Uterus (tissue), 3 donors: ENCODE measurements at regions not wholly inside any gene's neighbourhood (a gene's known extent, or its start where the extent isn't known, plus 50 kb on each side); places are given as distances from the start of the nearest gene placed in this dataset.
"Not testable (repeated sequence)": the region's sequence is repeated elsewhere in the genome, so short reads cannot be mapped to it uniquely, and the experiment has no call there.

ENCODE experiments used
- DNase-seq, 2 donors: peaks; one replicate each; pipeline ENCODE4 v3.0.0-alpha.2; 2019 to 2020
- H3K27ac ChIP-seq, 2 donors: fragments of 200-600 bp; sonication (generic); 1 replicate in 1 of 2; 2 replicates in 1 of 2; pipeline ENCODE4 v1.5.1; 2016 to 2018
- H3K27me3 ChIP-seq, 2 donors: fragments of 200-600 bp; sonication (generic); one replicate each; pipeline ENCODE4 v1.5.1; 2018 to 2019; ENCODE audit warnings: control low read depth in 1 of 2
- H3K36me3 ChIP-seq, 2 donors: fragments of 200-600 bp; sonication (generic); one replicate each; pipeline ENCODE4 v1.5.1; 2019; ENCODE audit warnings: control low read depth in 1 of 2
- H3K4me1 ChIP-seq, 2 donors: fragments of 200-600 bp; sonication (generic); one replicate each; pipeline ENCODE4 v1.5.1; 2018 to 2019; ENCODE audit warnings: control low read depth in 1 of 2
- H3K4me3 ChIP-seq, 2 donors: fragments of 200-600 bp; sonication (generic); 1 replicate in 1 of 2; 2 replicates in 1 of 2; pipeline ENCODE4 v1.5.1; 2018 to 2019; ENCODE audit warnings: mild to moderate bottlenecking in 1 of 2
- H3K9me3 ChIP-seq, 2 donors: fragments of 200-600 bp; sonication (generic); one replicate each; pipeline ENCODE4 v1.5.1; 2019; ENCODE audit warnings: control low read depth in 1 of 2
- POLR2A ChIP-seq, 2 donors: fragments of 450-650 bp; IDR thresholded peaks; one replicate each; pipeline ENCODE4 v1.6.1; 2016; ENCODE audit warnings: antibody characterized with exemption in 2 of 2, mild to moderate bottlenecking in 1 of 2, moderate library complexity in 1 of 2
- intact Hi-C: fragments of 100-400 bp; cut with DNase I; formaldehyde crosslinking; loops from one replicate; pipeline ENCODE4 v1.15.1; 2023; ENCODE audit warnings: low total_unique reads
- TF ChIP-seq, protein P1 (sequence below), 4 experiments: fragments of 200-600 bp in 2 of 4; fragments of 450-650 bp in 2 of 4; sonication (generic) in 2 of 4; IDR thresholded peaks; one replicate each; pipeline ENCODE4 v1.5.1; 2016 to 2019; ENCODE audit warnings: antibody characterized with exemption in 4 of 4, mild to moderate bottlenecking in 2 of 4, moderate library complexity in 1 of 4
- donor health status: DM: yes; HTN: yes; CAD: no.

DNA sequence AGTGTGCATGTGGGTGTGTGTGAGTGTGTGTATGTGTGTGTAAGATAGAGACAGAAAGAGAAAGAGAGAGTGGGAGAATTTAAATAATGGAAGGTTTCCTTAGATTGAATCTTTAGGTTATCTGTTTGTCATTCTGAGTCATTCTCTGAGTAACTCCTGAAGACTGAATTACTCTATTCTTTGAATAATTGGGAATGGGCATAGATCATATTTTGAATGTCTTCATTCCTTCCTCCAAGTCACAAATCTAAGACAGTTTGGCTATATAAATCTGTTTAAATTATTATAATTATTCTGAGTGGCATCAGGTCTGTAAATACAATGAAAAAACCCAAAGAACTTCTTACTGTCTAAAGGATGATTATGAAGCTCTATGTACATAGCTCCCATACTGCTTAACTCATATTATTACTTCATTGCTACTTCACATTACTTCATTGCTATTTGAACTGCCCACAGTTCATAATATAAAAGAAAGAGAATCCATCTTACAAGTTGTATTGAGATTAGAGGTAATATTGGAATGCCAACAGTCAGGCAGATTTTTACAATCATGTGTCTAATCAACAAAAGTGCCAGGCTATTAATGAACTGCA, 346.6 kb upstream of the CCDC179 start:
- Histone ChIP-seq H3K36me3 (no peaks in the 10 kb centered on the region), H3K9me3 (no peaks in the 10 kb centered on the region), H3K27ac (no peak overlapping the region), H3K27me3 (no peaks in the 10 kb centered on the region), H3K4me1 (no peaks in the 10 kb centered on the region), H3K4me3 (no peak overlapping the region)
- intact Hi-C loops: no loop called here
- no peak for DNase-seq
- TF ChIP-seq POLR2A (IDR thresholded peaks at IDR 0.05): no peak
- TF ChIP-seq, protein P1, sequence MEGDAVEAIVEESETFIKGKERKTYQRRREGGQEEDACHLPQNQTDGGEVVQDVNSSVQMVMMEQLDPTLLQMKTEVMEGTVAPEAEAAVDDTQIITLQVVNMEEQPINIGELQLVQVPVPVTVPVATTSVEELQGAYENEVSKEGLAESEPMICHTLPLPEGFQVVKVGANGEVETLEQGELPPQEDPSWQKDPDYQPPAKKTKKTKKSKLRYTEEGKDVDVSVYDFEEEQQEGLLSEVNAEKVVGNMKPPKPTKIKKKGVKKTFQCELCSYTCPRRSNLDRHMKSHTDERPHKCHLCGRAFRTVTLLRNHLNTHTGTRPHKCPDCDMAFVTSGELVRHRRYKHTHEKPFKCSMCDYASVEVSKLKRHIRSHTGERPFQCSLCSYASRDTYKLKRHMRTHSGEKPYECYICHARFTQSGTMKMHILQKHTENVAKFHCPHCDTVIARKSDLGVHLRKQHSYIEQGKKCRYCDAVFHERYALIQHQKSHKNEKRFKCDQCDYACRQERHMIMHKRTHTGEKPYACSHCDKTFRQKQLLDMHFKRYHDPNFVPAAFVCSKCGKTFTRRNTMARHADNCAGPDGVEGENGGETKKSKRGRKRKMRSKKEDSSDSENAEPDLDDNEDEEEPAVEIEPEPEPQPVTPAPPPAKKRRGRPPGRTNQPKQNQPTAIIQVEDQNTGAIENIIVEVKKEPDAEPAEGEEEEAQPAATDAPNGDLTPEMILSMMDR (IDR thresholded peaks at IDR 0.05): no peak

DNA sequence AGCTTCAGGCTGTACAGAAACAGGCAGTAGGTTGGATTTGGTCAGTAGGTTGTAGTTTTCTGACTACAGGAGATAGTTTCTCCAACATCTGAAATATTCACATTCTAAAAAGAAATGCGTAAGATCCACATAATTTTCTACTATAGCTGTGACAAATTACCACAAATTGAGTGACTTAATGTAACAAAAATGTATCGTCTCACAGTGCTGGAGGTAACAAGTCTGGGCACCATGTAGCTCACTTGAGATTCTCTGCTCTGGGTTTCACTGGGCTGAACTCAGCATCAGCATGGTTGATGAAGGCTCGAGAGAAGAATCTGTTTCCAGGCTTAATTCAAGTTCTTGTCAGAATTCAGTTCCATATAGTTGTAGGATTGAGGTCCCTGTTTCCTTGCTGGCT, 350.9 kb upstream of the CCDC179 start:
- H3K27ac ChIP-seq: no peak overlapping the region
- no peaks in the 10 kb centered on the region for H3K9me3 ChIP-seq
- H3K27me3 ChIP-seq: no peaks in the 10 kb centered on the region
- intact Hi-C loops: no loop called here
- DNase-seq: no peak
- TF ChIP-seq POLR2A (IDR thresholded peaks at IDR 0.05): no peak
- TF ChIP-seq, protein P1 (IDR thresholded peaks at IDR 0.05): no peak
- H3K4me3 ChIP-seq: no peak overlapping the region
- H3K36me3 ChIP-seq: no peaks in the 10 kb centered on the region
- no peaks in the 10 kb centered on the region for H3K4me1 ChIP-seq

DNA sequence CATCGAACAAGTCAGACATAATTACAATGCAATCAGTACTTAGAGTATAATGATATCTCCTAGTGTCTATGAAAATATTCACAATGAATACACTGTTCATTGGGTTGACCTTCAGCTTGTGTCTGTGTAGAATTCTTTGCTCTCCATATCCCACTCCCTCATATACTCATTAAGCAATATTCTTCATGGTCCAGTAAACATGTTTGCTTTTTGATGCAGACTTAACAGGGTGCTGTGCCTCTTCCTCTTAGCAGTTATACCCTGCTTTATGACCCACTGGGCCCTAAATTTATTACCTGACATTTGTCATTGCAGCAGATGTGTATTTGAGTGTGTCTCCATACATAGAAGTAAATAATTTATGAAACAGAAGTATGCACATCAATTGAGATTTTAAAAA, 352.5 kb upstream of the CCDC179 start:
- Histone ChIP-seq H3K4me3 (no peak overlapping the region), H3K27ac (no peak overlapping the region), H3K4me1 (no peaks in the 10 kb centered on the region), H3K27me3 (no peaks in the 10 kb centered on the region), H3K9me3 (no peaks in the 10 kb centered on the region), H3K36me3 (no peaks in the 10 kb centered on the region)
- TF ChIP-seq, protein P1 (IDR thresholded peaks at IDR 0.05): no peak
- no peak for TF ChIP-seq POLR2A (IDR thresholded peaks at IDR 0.05)
- DNase-seq: no peak
- intact Hi-C loops: no loop called here

DNA sequence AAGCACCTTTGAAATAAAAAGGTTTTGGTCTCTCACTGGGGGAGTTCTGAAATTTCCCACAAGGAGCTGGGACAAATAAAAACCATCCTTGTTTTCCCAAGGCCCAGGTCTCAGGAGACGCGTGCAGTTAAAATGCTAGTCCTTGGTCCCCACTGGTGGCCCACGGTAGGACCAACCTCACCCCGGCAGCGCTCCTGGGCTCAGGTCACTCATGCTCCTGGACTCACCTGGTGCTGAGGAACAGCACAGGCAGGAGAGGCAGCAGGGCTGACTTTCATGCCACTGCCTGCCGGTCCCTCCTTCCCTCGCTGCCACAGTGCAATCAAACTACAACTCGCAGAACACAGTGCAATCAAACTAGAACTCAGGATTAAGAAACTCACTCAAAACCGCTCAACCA, 356.8 kb upstream of the CCDC179 start:
- Histone ChIP-seq H3K4me1 (no peaks in the 10 kb centered on the region), H3K9me3 (no peaks in the 10 kb centered on the region), H3K4me3 (no peak overlapping the region), H3K36me3 (no peaks in the 10 kb centered on the region), H3K27me3 (no peaks in the 10 kb centered on the region), H3K27ac (no peak overlapping the region)
- TF ChIP-seq, protein P1 (IDR thresholded peaks at IDR 0.05): no peak
- TF ChIP-seq POLR2A (IDR thresholded peaks at IDR 0.05): no peak
- DNase-seq: no peak
- intact Hi-C loops: no loop called here

DNA sequence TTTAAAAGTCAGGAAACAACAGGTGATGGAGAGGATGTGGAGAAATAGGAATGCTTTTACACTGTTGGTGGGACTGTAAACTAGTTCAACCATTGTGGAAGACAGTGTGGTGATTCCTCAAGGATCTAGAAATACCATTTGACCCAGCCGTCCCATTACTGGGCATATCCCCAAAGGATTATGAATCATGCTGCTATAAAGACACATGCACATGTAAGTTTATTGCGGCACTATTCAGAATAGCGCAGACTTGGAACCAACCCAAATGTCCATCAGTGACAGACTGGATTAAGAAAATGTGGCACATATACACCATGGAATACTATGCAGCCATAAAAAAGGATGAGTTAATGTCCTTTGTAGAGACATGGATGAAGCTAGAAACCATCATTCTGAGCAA, 359.8 kb upstream of the CCDC179 start:
- DNase-seq, intact Hi-C loops: not testable (repeated sequence)

DNA sequence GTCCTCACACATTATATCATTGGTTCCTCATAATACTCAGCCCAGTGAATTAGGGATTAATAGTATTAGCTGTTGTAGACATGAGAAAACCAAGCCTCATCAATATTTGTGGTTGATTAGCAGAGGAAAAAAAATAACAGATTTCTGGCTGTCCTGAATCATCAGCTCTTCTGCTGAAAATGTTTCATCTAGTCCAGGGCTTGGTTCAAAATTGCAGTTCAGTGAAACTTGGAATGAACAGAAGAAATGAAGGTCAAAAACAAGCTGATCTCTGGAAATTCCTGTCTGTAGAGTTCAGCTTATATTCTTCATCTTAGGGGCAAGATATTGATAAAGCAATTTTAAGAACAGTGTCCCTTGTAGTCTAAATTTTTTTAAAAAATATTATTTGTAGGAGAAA, 361.1 kb upstream of the CCDC179 start:
- TF ChIP-seq POLR2A (IDR thresholded peaks at IDR 0.05): no peak
- TF ChIP-seq, protein P1 (IDR thresholded peaks at IDR 0.05): no peak
- no peak for DNase-seq
- H3K4me1 ChIP-seq: no peaks in the 10 kb centered on the region
- H3K4me3 ChIP-seq: no peak overlapping the region
- no peaks in the 10 kb centered on the region for H3K9me3 ChIP-seq
- no peak overlapping the region for H3K27ac ChIP-seq
- no peaks in the 10 kb centered on the region for H3K27me3 ChIP-seq
- intact Hi-C loops: no loop called here
- H3K36me3 ChIP-seq: no peaks in the 10 kb centered on the region

More for the DNA sequence above, 359.8 kb upstream of the CCDC179 start:
- not testable (repeated sequence) for H3K4me3 ChIP-seq, H3K27me3 ChIP-seq, H3K9me3 ChIP-seq, H3K4me1 ChIP-seq, H3K36me3 ChIP-seq, H3K27ac ChIP-seq
